Neuron (in vitro differentiated cells): ENCODE measurements at regions not wholly inside any gene's neighbourhood (a gene's known extent, or its start where the extent isn't known, plus 50 kb on each side); places are given as distances from the start of the nearest gene placed in this dataset.

Experiments
- H2AFZ ChIP-seq: one replicate; pipeline ENCODE4 v1.6.1; 2013; ENCODE audit warnings: low read depth, mild to moderate bottlenecking, inconsistent platforms, low read length, moderate library complexity
- H3K27me3 ChIP-seq: one replicate; pipeline ENCODE4 v1.6.1; 2013; ENCODE audit warnings: low read length; ENCODE audit not compliant: insufficient read depth
- H3K36me3 ChIP-seq: one replicate; pipeline ENCODE4 v1.6.1; 2013; ENCODE audit warnings: low read length; ENCODE audit not compliant: insufficient read depth
- H3K4me1 ChIP-seq: one replicate; pipeline ENCODE4 v1.6.1; 2013; ENCODE audit warnings: low read length; ENCODE audit not compliant: insufficient read depth
- H3K4me3 ChIP-seq: 2 replicates; pipeline ENCODE4 v1.5.1; 2013; ENCODE audit warnings: mild to moderate bottlenecking, low read length, moderate library complexity
- H3K9me3 ChIP-seq: one replicate; pipeline ENCODE4 v1.6.1; 2013; ENCODE audit warnings: low read length

DNA sequence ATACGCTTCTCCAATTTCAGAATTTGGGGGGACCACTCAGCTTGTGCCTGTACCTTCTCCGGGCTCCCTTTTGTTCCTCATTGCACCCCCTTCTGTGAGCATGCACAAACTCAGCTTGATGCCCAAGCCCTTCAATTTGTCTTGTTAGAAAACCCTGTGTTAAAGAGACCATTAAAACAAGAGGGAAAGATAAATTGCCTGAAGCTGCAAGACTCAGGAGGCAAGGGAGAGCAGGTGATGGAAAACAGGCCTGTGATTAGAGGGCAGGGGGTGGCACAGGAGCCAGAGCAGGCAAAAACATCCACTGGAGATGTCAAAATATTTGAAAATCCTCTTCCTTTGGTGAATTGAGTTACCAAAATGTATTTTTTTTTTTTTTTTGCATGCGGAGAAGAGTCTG lies 121.7 kb downstream of the MIAT start:
- Histone ChIP-seq H3K27me3 (no peaks in the 10 kb centered on the region), H3K4me1 (peaks cover 9% of the 10 kb centered on the region), H3K4me3 (no peak overlapping the region), H2AFZ (no peak overlapping the region), H3K36me3 (peaks cover 2% of the 10 kb centered on the region), H3K9me3 (peaks cover 11% of the 10 kb centered on the region)

DNA sequence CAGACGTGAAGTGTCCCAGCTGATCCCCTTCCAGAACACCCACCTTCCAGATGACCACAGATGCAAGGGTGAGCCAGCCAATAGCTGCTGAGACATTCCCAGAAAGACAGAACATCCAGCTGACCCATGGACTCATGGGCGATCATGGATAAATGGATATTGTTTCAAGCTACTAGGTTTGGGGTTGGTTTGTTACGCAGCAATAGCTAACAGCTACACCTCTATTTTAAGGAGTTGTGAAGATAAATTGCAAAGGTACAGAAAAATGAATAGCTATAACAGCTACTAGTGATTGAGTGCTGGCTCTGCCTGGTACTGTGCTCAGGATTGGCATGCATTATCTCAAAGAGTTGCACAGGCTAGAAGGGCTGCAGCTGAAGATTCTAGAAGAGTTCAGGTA lies 122.5 kb downstream of the MIAT start:
- Histone ChIP-seq H3K36me3 (peaks cover 2% of the 10 kb centered on the region), H3K4me3 (no peak overlapping the region), H2AFZ (no peak overlapping the region), H3K9me3 (peaks cover 8% of the 10 kb centered on the region), H3K27me3 (no peaks in the 10 kb centered on the region), H3K4me1 (peaks cover 9% of the 10 kb centered on the region)

DNA sequence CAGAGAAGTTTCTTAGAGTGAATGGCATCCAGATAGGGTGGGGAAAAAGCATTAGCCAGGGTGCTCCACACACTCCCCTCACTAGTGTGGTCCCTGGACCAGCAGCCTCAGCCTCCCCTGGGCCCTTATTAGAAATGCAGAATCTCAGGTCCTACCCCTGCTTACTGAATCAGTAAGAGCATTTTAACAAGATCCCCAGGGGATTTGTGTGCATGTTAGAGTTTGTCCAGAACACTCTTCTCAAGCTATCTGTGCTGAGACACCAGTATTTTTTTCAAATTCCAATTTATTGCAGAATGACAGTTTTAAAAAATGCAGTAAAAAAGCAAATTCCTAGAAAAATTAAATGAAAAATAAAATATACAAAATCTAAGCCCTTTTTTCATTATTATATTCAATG lies 123.1 kb downstream of the MIAT start:
- H2AFZ ChIP-seq = no peak overlapping the region
- H3K9me3 ChIP-seq = peaks cover 4% of the 10 kb centered on the region
- no peak overlapping the region for H3K4me3 ChIP-seq
- H3K36me3 ChIP-seq = peaks cover 2% of the 10 kb centered on the region
- no peaks in the 10 kb centered on the region for H3K27me3 ChIP-seq
- H3K4me1 ChIP-seq = peaks cover 9% of the 10 kb centered on the region

DNA sequence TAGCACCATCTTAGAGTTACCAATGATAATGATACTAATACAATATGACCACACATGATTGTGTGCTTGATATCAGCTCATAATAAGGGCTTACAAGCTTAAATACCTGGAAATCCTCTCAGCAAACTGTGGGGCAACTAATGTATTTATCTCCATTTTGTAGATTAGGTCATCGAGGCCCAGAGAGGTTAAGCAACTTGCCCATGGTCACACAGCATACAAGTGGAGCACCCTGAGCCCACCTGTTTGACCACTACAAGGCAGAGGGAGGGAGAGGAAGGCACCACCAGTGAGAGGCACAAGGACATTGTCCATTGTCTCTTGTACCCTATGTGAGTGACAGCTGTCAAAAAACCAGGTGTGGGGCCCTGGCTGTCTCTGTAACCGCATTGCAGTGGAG lies 123.7 kb downstream of the MIAT start:
- Histone ChIP-seq H3K27me3 (no peaks in the 10 kb centered on the region), H3K9me3 (peaks cover 3% of the 10 kb centered on the region), H3K4me1 (peaks cover 9% of the 10 kb centered on the region), H2AFZ (no peak overlapping the region), H3K4me3 (no peak overlapping the region), H3K36me3 (peaks cover 2% of the 10 kb centered on the region)

DNA sequence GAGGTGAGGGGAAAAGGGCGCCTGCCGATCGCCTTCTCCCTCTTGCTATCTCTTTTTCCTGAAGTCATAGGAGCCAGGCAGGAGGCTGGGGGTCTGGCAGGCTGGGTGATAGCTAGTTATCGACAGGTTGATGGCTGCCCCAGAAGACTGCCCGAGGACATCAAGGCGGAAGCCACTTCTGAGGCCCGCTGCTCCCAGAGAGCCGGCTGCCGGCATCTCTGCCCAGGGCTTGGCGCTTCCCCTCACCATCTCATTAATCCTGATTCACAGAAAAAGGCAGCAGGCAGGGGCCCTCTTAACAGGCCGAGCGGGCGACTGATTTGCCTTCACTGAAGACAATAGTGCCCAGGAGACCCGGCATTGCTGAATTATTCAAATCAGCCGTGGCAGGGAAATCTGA lies 124.2 kb downstream of the MIAT start:
- H2AFZ ChIP-seq = no peak overlapping the region
- H3K36me3 ChIP-seq = peaks cover 2% of the 10 kb centered on the region
- H3K4me3 ChIP-seq = no peak overlapping the region
- peaks cover 3% of the 10 kb centered on the region for H3K9me3 ChIP-seq
- H3K27me3 ChIP-seq = no peaks in the 10 kb centered on the region
- peaks cover 9% of the 10 kb centered on the region for H3K4me1 ChIP-seq

DNA sequence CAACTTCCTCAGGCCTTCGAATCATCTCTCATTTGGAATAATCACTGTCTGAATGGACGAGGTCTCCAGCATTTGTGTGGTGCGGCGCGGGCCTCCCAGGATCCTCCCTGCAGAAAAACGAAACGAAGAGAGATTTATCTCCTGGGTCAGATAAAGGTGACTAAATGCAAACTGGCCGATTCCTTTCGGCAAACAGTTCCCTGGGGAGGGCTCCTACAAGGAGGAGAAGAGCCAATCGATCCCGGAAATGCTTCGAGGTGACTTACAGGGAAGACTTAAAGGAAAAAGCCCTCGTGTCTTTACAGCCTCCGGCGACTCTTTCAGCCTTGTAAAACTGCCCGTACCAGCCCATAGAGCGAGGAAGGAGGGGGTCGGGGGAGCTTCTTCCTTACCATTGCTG lies 126.5 kb downstream of the MIAT start:
- H3K27me3 ChIP-seq = no peaks in the 10 kb centered on the region
- peaks cover 2% of the 10 kb centered on the region for H3K36me3 ChIP-seq
- no peaks in the 10 kb centered on the region for H3K4me1 ChIP-seq
- no peak overlapping the region for H2AFZ ChIP-seq
- peaks cover 3% of the 10 kb centered on the region for H3K9me3 ChIP-seq
- H3K4me3 ChIP-seq = no peak overlapping the region

DNA sequence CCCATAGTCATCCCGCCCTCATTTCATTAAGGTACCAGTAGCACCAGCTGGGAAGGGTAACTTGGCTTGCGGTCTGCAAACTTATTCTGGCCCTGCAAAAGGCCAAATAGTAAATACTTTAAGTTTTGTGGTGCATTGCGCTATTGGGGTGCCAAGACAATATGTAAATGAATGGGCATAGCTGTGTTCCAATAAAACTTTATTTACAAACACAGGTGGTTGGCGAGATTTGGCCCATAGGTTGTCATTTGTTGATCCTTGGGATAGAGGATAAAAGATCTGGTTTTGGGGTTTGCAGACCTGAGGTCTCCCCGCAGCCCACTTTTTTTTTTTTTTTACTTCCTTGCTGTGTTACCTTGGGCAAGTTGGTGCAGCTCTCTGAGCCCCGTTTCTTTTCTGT lies 127.4 kb downstream of the MIAT start:
- Histone ChIP-seq H3K9me3 (peaks cover 3% of the 10 kb centered on the region), H3K36me3 (peaks cover 2% of the 10 kb centered on the region), H3K4me3 (no peak overlapping the region)

DNA sequence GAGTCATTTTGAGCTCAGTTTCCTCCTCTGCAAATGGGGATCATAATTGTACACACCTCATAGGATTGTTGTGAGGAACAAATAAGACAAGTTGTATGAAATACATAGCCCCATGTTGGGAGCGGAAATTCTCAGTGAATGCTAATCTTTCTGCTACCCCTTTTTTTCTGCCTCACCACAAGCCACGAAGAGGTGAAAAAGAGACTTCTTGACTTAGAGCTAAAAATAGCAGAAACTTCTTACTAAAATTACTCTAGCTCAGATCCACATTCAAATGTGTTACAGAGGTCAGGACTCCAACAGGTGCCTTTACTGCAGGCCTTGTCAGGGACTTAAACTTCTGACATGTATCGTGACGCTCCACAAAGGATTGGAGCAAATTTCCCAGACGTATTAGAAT lies 128.5 kb downstream of the MIAT start:
- H2AFZ ChIP-seq = no peak overlapping the region
- peaks cover 3% of the 10 kb centered on the region for H3K9me3 ChIP-seq
- H3K4me1 ChIP-seq = no peaks in the 10 kb centered on the region
- H3K36me3 ChIP-seq = no peaks in the 10 kb centered on the region
- H3K4me3 ChIP-seq = no peak overlapping the region
- no peaks in the 10 kb centered on the region for H3K27me3 ChIP-seq

More for the DNA sequence above, 127.4 kb downstream of the MIAT start:
- Histone ChIP-seq H3K27me3 (no peaks in the 10 kb centered on the region), H3K4me1 (no peaks in the 10 kb centered on the region), H2AFZ (no peak overlapping the region)

DNA sequence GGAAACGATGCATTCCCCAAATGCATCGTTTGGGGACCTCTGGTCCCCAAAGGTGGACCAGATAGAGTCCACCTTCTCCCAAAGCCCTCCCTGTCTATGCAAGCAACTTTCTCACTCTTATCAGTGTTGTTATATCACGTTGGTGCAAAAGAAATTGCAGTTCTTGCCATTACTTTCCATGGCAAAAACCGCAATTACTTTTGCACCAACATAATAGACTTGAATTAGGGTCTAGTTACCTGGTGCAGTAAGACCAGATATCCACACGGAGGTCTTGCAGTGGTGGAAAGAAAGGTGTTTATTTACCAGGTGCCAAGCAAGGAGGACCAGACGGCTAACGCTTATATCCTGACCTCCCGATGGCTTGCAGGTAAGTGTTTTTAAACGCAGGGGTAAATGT lies 129.0 kb downstream of the MIAT start:
- no peak overlapping the region for H2AFZ ChIP-seq

DNA sequence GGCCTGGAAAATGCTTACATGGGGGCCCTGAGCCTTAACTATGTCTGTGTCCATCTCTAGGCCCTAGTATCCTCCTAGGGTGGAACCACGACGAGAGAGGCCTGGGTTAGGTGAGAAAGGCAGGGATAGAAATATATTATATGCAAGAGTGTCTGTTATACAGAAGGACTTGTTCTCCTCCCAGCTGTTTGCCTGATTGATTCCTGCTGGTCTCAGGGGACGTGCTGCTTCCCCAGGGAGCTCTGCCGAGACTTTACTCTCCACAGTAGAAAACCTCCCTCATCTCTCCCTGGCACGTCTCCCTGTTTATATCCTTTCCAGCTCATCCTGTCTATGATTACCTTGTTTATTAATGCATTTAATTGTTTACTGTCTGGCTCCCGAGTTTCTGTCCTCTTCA lies 132.6 kb downstream of the MIAT start:
- Histone ChIP-seq H3K27me3 (no peaks in the 10 kb centered on the region), H3K36me3 (no peaks in the 10 kb centered on the region), H2AFZ (no peak overlapping the region), H3K9me3 (no peaks in the 10 kb centered on the region), H3K4me1 (peaks cover 5% of the 10 kb centered on the region), H3K4me3 (no peak overlapping the region)

More for the DNA sequence above, 129.0 kb downstream of the MIAT start:
- no peak overlapping the region for H3K4me3 ChIP-seq
- H3K4me1 ChIP-seq = no peaks in the 10 kb centered on the region
- peaks cover 3% of the 10 kb centered on the region for H3K9me3 ChIP-seq
- no peaks in the 10 kb centered on the region for H3K27me3 ChIP-seq
- H3K36me3 ChIP-seq = no peaks in the 10 kb centered on the region

DNA sequence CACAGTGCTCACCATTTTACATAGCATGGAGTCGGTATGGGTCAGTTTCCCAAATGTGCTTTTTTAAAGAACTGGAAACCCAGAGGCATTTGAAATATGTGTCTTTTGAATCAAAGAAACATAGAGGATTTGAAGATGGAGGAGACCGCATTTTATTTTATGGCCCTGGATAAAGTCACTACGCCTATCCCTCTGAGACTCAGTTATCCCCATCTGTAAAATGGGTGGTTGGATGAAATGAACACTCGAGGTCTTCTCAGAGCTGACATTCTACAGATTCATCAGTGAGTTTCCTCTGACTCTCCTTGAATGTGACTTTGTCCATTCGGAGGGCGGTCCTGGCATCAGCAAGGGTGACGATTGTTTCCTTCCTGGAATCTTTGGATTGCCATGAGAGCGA lies 135.1 kb downstream of the MIAT start:
- H3K36me3 ChIP-seq = no peaks in the 10 kb centered on the region
- no peaks in the 10 kb centered on the region for H3K9me3 ChIP-seq
- H3K4me3 ChIP-seq = no peak overlapping the region
- no peak overlapping the region for H2AFZ ChIP-seq
- no peaks in the 10 kb centered on the region for H3K27me3 ChIP-seq
- H3K4me1 ChIP-seq = peaks cover 5% of the 10 kb centered on the region

DNA sequence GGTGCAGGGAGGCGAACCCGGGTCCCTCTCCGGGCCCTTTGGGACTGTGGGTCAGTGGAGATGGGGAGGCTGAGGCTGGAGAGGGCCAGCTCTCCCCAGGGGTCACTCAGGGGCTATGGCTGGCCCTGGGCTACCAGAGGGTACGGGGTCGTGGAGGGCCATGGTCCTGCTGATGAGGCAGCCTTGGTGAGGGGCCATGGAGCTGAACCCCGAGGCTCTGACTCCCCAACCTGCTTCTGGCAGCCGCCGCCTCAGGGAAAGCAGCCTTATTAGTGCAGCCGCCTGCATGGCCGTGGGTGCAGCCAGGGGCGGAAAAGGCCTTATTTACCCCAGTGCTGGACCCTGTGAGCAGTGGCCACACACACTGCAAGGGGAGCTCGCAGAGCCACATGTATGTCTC lies 139.4 kb downstream of the MIAT start:
- peaks cover 13% of the 10 kb centered on the region for H3K4me1 ChIP-seq
- no peaks in the 10 kb centered on the region for H3K27me3 ChIP-seq
- no peaks in the 10 kb centered on the region for H3K36me3 ChIP-seq
- no peak overlapping the region for H3K4me3 ChIP-seq
- no peaks in the 10 kb centered on the region for H3K9me3 ChIP-seq
- H2AFZ ChIP-seq = no peak overlapping the region

DNA sequence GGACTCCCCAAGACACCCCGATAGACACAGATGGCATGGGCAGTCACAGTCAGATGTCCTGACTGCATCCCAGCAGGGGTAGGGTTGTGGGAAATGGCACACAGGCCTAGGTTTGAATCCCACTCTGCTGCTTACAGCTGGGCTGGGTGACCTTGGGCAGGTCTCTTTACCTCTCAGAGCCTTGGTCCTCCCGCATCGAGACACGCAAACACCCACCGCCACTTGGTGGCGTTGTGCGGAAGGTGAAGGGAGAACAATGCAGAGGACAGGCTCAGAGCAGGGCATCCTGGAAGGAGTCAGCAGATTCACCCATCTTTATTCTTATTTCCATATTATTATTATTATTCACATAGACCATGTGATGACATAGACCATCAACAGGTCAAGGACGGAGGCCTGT lies 140.5 kb downstream of the MIAT start:
- peaks cover 13% of the 10 kb centered on the region for H3K4me1 ChIP-seq
- H3K9me3 ChIP-seq = no peaks in the 10 kb centered on the region
- H3K27me3 ChIP-seq = no peaks in the 10 kb centered on the region
- no peaks in the 10 kb centered on the region for H3K36me3 ChIP-seq
- H2AFZ ChIP-seq = no peak overlapping the region
- H3K4me3 ChIP-seq = no peak overlapping the region

DNA sequence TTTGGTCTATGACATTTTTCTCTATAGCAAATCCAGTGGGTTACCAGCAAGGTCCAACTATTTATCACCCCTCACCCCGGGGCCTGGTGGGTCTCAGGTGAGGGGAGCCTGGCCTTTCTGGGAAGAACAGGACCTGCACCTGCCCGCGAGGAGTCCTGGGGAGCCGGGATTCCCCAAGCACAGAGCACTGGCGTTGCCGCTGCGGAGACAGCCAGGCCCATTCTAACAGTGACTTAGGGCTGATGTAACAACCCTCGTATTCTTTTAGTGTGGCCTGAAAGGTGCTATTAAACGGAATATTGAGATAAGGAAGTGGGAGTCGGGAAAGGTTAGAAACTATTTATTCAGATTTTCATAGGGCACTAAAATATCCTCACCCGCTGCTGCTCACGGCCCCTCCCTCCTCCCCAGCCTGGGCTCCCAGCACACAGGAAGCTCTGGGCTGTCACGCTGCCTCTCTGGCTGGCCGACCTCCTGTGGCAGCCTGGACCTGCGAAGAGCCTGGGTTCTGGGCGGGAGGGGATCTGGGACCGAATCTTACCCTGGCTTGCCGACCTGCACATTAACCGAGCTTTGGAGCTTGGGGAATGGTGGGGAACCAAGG lies 141.2 kb downstream of the MIAT start:
- no peak overlapping the region for H2AFZ ChIP-seq
- no peak overlapping the region for H3K4me3 ChIP-seq
- H3K36me3 ChIP-seq = no peaks in the 10 kb centered on the region
- H3K27me3 ChIP-seq = no peaks in the 10 kb centered on the region
- peaks cover 13% of the 10 kb centered on the region for H3K4me1 ChIP-seq
- H3K9me3 ChIP-seq = no peaks in the 10 kb centered on the region
